Nephron (organoid): ENCODE measurements at regions not wholly inside any gene's neighbourhood (a gene's known extent, or its start where the extent isn't known, plus 50 kb on each side); places are given as distances from the start of the nearest gene placed in this dataset.

Source experiments
- H3K27ac Mint-ChIP-seq, 3 experiments: 2 replicates each; pipeline ENCODE4 v1.8.0; 2020; ENCODE audit warnings: mixed read lengths in 3 of 3, mild to moderate bottlenecking in 2 of 3, moderate library complexity in 1 of 3
- H3K27me3 Mint-ChIP-seq: 2 replicates; pipeline ENCODE4 v1.8.0; 2021; ENCODE audit warnings: low read depth, mild to moderate bottlenecking, moderate library complexity, mixed read lengths
- H3K36me3 Mint-ChIP-seq: 2 replicates; pipeline ENCODE4 v1.8.0; 2020; ENCODE audit warnings: low read depth, mixed read lengths
- H3K4me1 Mint-ChIP-seq: 2 replicates; pipeline ENCODE4 v1.8.0; 2020; ENCODE audit warnings: mixed read lengths
- H3K4me3 Mint-ChIP-seq, 3 experiments: 2 replicates each; pipeline ENCODE4 v1.8.0; 2020; ENCODE audit warnings: mild to moderate bottlenecking in 3 of 3, mixed read lengths in 3 of 3, moderate library complexity in 2 of 3
- H3K9me3 Mint-ChIP-seq: 2 replicates; pipeline ENCODE4 v1.8.0; 2020; ENCODE audit warnings: mixed read lengths
- CTCF ChIP-seq, 3 experiments: fragments of 200-600 bp; sonication (generic); IDR thresholded peaks; one replicate each; pipeline ENCODE4 v1.5.0; 2021; ENCODE audit warnings: antibody characterized with exemption in 3 of 3; ENCODE audit not compliant: unreplicated experiment in 3 of 3

DNA sequence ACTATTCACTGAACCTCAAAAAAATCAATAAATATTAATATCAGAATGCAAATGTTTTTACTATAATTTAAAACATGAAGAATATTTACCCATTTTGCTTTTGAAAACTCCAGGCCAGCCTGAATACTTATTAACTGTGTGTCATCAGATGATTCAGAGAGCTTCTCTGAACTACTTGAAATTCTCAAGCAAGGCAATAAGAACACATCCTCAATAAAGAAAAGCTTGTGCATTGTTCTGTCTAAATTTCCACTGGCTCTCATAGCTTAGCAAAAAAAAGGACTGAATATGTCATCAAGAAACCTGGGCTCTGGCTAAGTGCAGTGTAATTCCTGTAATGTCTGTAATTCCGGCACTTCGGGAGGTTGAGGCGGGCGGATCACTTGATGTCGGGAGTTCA is 194.1 kb downstream of the BTG1 start:
- Mint-ChIP-seq H3K9me3 (peaks cover 10% of the 10 kb centered on the region), H3K4me1 (peaks cover 13% of the 10 kb centered on the region), H3K27me3 (peaks cover 5% of the 10 kb centered on the region), H3K27ac (peak overlapping the region in 1 of 3 experiments; percentile 53), H3K36me3 (no peaks in the 10 kb centered on the region), H3K4me3 (no peak overlapping the region)
- no peak for TF ChIP-seq CTCF (IDR thresholded peaks at IDR 0.05; ENCODE audit: unreplicated experiment in 3 of 3)

- Mint-ChIP-seq H3K4me3 (no peak overlapping the region), H3K27me3 (peaks cover 5% of the 10 kb centered on the region), H3K27ac (no peak overlapping the region), H3K36me3 (no peaks in the 10 kb centered on the region), H3K9me3 (no peaks in the 10 kb centered on the region), H3K4me1 (peaks cover 7% of the 10 kb centered on the region)
- no peak for TF ChIP-seq CTCF (IDR thresholded peaks at IDR 0.05; ENCODE audit: unreplicated experiment in 3 of 3)
Measured at GRCh38 chr12:91948504-91948903, 197.1 kb downstream of the BTG1 start.

- Mint-ChIP-seq H3K36me3 (no peaks in the 10 kb centered on the region), H3K9me3 (no peaks in the 10 kb centered on the region), H3K27me3 (peaks cover 5% of the 10 kb centered on the region), H3K4me1 (no peaks in the 10 kb centered on the region), H3K4me3 (no peak overlapping the region), H3K27ac (no peak overlapping the region)
- no peak for TF ChIP-seq CTCF (IDR thresholded peaks at IDR 0.05; ENCODE audit: unreplicated experiment in 3 of 3)
Measured at GRCh38 chr12:91947459-91947858, 198.2 kb downstream of the BTG1 start.

DNA sequence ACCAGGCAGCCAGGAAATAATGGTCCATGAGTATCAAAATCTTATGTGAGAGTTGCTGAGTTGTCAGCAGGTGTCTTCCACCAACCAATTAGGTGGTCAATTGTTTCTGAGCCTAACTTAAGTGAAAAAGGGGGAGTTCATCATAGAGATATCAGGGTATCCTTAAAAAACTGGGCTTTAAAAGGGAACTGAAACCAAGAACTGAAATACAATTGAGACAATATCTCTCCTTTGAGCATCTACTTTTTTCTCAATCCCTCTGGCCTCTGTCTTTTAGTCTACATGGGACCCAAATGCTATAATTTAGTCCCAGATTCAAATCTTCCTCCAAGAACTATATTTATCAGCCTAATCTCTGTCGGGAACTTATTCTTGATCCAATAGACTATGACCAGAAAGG is 201.0 kb downstream of the BTG1 start:
- no peaks in the 10 kb centered on the region for H3K36me3 Mint-ChIP-seq
- no peak overlapping the region for H3K4me3 Mint-ChIP-seq
- no peaks in the 10 kb centered on the region for H3K4me1 Mint-ChIP-seq
- H3K27me3 Mint-ChIP-seq: peaks cover 5% of the 10 kb centered on the region
- no peak overlapping the region for H3K27ac Mint-ChIP-seq
- no peak for TF ChIP-seq CTCF (IDR thresholded peaks at IDR 0.05; ENCODE audit: unreplicated experiment in 3 of 3)
- H3K9me3 Mint-ChIP-seq: no peaks in the 10 kb centered on the region

GRCh38 chr12:91940826-91941570 is 204.6 kb downstream of the BTG1 start:
- Mint-ChIP-seq H3K27me3 (no peaks in the 10 kb centered on the region), H3K27ac (no peak overlapping the region), H3K36me3 (no peaks in the 10 kb centered on the region), H3K4me3 (no peak overlapping the region), H3K9me3 (no peaks in the 10 kb centered on the region), H3K4me1 (no peaks in the 10 kb centered on the region)
- TF ChIP-seq CTCF (IDR thresholded peaks at IDR 0.05; ENCODE audit: unreplicated experiment in 3 of 3): no peak

GRCh38 chr12:91940322-91940721 is 205.3 kb downstream of the BTG1 start:
- no peak overlapping the region for H3K4me3 Mint-ChIP-seq
- H3K27me3 Mint-ChIP-seq: no peaks in the 10 kb centered on the region

More at GRCh38 chr12:91940322-91940721, 205.3 kb downstream of the BTG1 start:
- Mint-ChIP-seq H3K36me3 (no peaks in the 10 kb centered on the region), H3K27ac (no peak overlapping the region), H3K4me1 (no peaks in the 10 kb centered on the region), H3K9me3 (no peaks in the 10 kb centered on the region)
- TF ChIP-seq CTCF (IDR thresholded peaks at IDR 0.05; ENCODE audit: unreplicated experiment in 3 of 3): no peak
